ENCODE measurements at regions not wholly inside any gene's neighbourhood (a gene's known extent, or its start where the extent isn't known, plus 50 kb on each side); places are given as distances from the start of the nearest gene placed in this dataset.

DNA sequence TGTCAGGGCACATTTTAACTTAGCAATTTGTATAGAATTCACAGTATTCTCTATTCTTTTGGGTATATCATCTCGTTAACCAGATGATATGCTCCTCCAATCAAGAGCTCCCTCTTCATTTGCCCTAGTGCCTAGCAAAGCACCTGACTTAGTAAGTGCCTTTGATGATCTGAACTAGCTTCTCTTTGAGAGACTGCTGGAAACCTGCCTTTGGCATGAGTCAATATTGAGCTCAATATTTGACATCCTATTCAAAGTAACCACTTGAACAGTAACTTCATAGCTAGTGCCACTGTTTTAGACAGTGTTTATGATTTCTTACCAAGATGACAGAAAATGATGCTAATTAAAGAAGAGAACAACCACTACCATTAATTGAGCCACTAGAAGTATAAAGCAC is 696.3 kb upstream of the UBE2E2 start:
- TF ChIP-seq CTCF (IDR thresholded peaks at IDR 0.05): no peak
- TF ChIP-seq POLR2A (IDR thresholded peaks at IDR 0.05): no peak
